HEK293T (cell line): ENCODE measurements at regions not wholly inside any gene's neighbourhood (a gene's known extent, or its start where the extent isn't known, plus 50 kb on each side); places are given as distances from the start of the nearest gene placed in this dataset.

ENCODE experiments used
- ARNT ChIP-seq: fragments of 450-650 bp; IDR thresholded peaks from 2 replicates; pipeline ENCODE4 v1.6.1; 2017; ENCODE audit warnings: mild to moderate bottlenecking
- BHLHE40 ChIP-seq: fragments of 450-650 bp; IDR thresholded peaks from 2 replicates; pipeline ENCODE4 v1.6.1; 2016; ENCODE audit warnings: mild to moderate bottlenecking, moderate library complexity, borderline replicate concordance
- CTBP1 ChIP-seq: fragments of 450-650 bp; IDR thresholded peaks from 2 replicates; pipeline ENCODE4 v1.6.1; 2016; ENCODE audit warnings: borderline replicate concordance
- ELF4 ChIP-seq: fragments of 450-650 bp; IDR thresholded peaks from 2 replicates; pipeline ENCODE4 v1.6.1; 2017; ENCODE audit warnings: antibody characterized with exemption
- FOXA1 ChIP-seq: fragments of 450-650 bp; IDR thresholded peaks from 2 replicates; pipeline ENCODE4 v1.6.1; 2016; ENCODE audit warnings: mild to moderate bottlenecking
- FOXK2 ChIP-seq: fragments of 450-650 bp; IDR thresholded peaks from 2 replicates; pipeline ENCODE4 v1.6.1; 2016; ENCODE audit warnings: mild to moderate bottlenecking
- L3MBTL2 ChIP-seq: fragments of 450-650 bp; conservative IDR thresholded peaks from 2 replicates; pipeline ENCODE4 v1.6.1; 2016; ENCODE audit warnings: mild to moderate bottlenecking
- NFRKB ChIP-seq: fragments of 450-650 bp; IDR thresholded peaks from 2 replicates; pipeline ENCODE4 v1.6.1; 2016; ENCODE audit warnings: mild to moderate bottlenecking, moderate library complexity
- SP1 ChIP-seq: fragments of 450-650 bp; IDR thresholded peaks from 2 replicates; pipeline ENCODE4 v1.6.1; 2017
- SUZ12 ChIP-seq: fragments of 450-650 bp; IDR thresholded peaks from 2 replicates; pipeline ENCODE4 v1.6.1; 2016; ENCODE audit warnings: mild to moderate bottlenecking
- ZNF384 ChIP-seq: fragments of 450-650 bp; IDR thresholded peaks from 2 replicates; pipeline ENCODE4 v1.6.1; 2016

DNA sequence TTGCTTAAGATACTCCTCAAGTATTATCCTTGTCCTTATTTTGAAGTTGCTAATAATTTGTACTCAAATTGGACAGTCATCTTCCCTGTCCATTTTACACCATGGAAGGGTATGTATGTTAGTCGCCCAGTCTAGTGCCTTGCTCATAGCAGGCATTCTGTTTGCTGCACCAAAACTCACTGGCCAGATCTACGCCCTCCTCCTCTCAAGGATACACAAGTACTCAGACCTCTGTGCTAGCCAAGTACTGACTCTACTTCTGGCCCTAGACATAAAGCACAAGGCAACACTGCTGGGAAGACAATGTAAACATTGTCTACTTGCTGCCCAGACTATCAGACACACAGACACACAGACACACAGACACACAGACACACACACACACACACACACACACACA lies 57.7 kb downstream of the DNAAF9 start:
- TF ChIP-seq FOXK2 (no peak), SUZ12 (no peak), SP1 (no peak), CTBP1 (no peak), ZNF384 (no peak), NFRKB (no peak), ELF4 (no peak), FOXA1 (no peak), ARNT (no peak), BHLHE40 (no peak), L3MBTL2 (no peak)
